HEK293T (cell line): ENCODE measurements at regions not wholly inside any gene's neighbourhood (a gene's known extent, or its start where the extent isn't known, plus 50 kb on each side); places are given as distances from the start of the nearest gene placed in this dataset.

Experiments used
- ARNT ChIP-seq: fragments of 450-650 bp; IDR thresholded peaks from 2 replicates; pipeline ENCODE4 v1.6.1; 2017; ENCODE audit warnings: mild to moderate bottlenecking
- BHLHE40 ChIP-seq: fragments of 450-650 bp; IDR thresholded peaks from 2 replicates; pipeline ENCODE4 v1.6.1; 2016; ENCODE audit warnings: mild to moderate bottlenecking, moderate library complexity, borderline replicate concordance
- ELF4 ChIP-seq: fragments of 450-650 bp; IDR thresholded peaks from 2 replicates; pipeline ENCODE4 v1.6.1; 2017; ENCODE audit warnings: antibody characterized with exemption
- FOXA1 ChIP-seq: fragments of 450-650 bp; IDR thresholded peaks from 2 replicates; pipeline ENCODE4 v1.6.1; 2016; ENCODE audit warnings: mild to moderate bottlenecking
- FOXK2 ChIP-seq: fragments of 450-650 bp; IDR thresholded peaks from 2 replicates; pipeline ENCODE4 v1.6.1; 2016; ENCODE audit warnings: mild to moderate bottlenecking
- FOXM1 ChIP-seq: fragments of 450-650 bp; IDR thresholded peaks from 2 replicates; pipeline ENCODE4 v1.6.1; 2017; ENCODE audit warnings: mild to moderate bottlenecking, borderline replicate concordance
- HDGF ChIP-seq: fragments of 450-650 bp; IDR thresholded peaks from 2 replicates; pipeline ENCODE4 v1.6.1; 2017; ENCODE audit warnings: antibody characterized with exemption, borderline replicate concordance
- L3MBTL2 ChIP-seq: fragments of 450-650 bp; conservative IDR thresholded peaks from 2 replicates; pipeline ENCODE4 v1.6.1; 2016; ENCODE audit warnings: mild to moderate bottlenecking
- NFRKB ChIP-seq: fragments of 450-650 bp; IDR thresholded peaks from 2 replicates; pipeline ENCODE4 v1.6.1; 2016; ENCODE audit warnings: mild to moderate bottlenecking, moderate library complexity
- SP1 ChIP-seq: fragments of 450-650 bp; IDR thresholded peaks from 2 replicates; pipeline ENCODE4 v1.6.1; 2017
- TARDBP ChIP-seq: fragments of 450-650 bp; IDR thresholded peaks from 2 replicates; pipeline ENCODE4 v1.6.1; 2016
- ZNF384 ChIP-seq: fragments of 450-650 bp; IDR thresholded peaks from 2 replicates; pipeline ENCODE4 v1.6.1; 2016

DNA sequence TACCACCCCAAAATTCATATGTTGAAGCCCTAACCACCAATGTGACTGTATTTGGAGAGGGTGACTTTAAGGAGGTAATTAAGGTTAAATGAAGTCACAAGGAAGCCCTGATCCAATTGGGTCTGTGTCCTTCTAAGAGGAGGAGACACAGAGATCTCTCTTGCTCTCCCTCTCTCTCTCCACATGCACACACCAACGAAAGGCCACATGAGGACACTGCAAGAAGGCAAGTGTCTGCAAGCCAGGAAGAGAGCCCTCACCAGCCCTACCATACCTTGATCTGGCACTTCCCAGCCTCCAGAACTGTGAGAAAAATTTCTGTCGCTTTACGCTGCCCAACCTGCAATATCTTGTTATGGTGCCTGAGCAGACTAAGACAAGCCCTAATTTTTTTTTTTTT lies 56.0 kb upstream of the NEBL start:
- TF ChIP-seq TARDBP: no peak
- no peak for TF ChIP-seq FOXM1
- no peak for TF ChIP-seq ZNF384
- TF ChIP-seq FOXA1: no peak
- TF ChIP-seq SP1: no peak
- no peak for TF ChIP-seq FOXK2
- no peak for TF ChIP-seq ARNT
- no peak for TF ChIP-seq NFRKB
- no peak for TF ChIP-seq HDGF
- TF ChIP-seq ELF4: no peak
- no peak for TF ChIP-seq L3MBTL2
- no peak for TF ChIP-seq BHLHE40
